Right lung (tissue), 2 donors: ENCODE measurements at regions not wholly inside any gene's neighbourhood (a gene's known extent, or its start where the extent isn't known, plus 50 kb on each side); places are given as distances from the start of the nearest gene placed in this dataset.

Experiments used
- DNase-seq, 2 donors: peaks; one replicate each; pipeline ENCODE4 v3.0.0-alpha.2; 2013

GRCh38 chr6:134740027-134740373 is 209.9 kb downstream of the ALDH8A1 start:
- DNase-seq: no peak

GRCh38 chr6:134739299-134740026 is 210.4 kb downstream of the ALDH8A1 start:
- DNase-seq: no peak

GRCh38 chr6:134738211-134738885 is 211.6 kb downstream of the ALDH8A1 start:
- no peak for DNase-seq

GRCh38 chr6:134735461-134735860 is 214.4 kb downstream of the ALDH8A1 start:
- DNase-seq: no peak

- DNase-seq: no peak
These were observed 215.5 kb downstream of the ALDH8A1 start for GRCh38 chr6:134734312-134734869.

DNA sequence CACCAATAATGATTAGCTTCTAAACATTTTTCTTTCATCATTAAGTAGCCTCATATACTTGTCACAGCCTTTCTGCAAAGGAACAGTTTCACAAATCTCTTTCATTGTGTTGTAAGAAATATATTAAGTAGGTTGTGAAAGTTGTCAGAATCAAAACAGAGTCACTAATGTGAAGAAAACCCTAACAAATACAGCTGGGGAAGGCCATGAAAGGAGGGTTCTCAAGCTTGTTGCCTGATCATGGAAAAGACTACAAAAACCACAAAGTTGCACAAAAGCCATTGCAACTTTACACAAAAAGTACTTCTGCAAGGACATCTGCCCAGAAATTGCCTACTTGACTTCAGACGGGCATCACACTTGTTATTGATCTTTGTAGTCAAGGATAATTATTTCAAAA is 216.1 kb downstream of the ALDH8A1 start:
- no peak for DNase-seq

- no peak for DNase-seq
These were observed 217.1 kb downstream of the ALDH8A1 start for GRCh38 chr6:134732763-134733162.

- no peak for DNase-seq
These were observed 218.3 kb downstream of the ALDH8A1 start for GRCh38 chr6:134731615-134732014.

DNA sequence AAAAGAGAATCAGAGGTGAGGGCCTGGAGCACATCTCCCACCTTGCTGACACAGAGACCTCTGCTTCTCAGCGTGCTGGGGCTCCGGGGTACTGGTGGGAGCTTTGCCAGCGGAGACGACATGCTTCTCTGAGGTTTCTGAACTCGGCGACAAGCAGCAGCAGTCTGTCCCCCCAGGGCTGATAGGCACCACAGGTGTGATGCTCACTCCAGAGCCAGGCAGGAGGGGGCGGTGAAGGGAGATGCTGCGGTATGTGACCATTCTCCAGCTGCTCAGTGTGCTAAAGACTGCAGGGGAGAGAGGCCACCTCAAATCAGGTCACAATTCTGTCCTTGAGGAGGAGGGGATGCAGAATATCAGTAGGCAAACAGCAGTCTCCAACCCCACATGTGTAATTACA is 219.9 kb downstream of the ALDH8A1 start:
- DNase-seq: no peak

- no peak for DNase-seq
These were observed 220.3 kb downstream of the ALDH8A1 start for GRCh38 chr6:134729561-134729960.

DNA sequence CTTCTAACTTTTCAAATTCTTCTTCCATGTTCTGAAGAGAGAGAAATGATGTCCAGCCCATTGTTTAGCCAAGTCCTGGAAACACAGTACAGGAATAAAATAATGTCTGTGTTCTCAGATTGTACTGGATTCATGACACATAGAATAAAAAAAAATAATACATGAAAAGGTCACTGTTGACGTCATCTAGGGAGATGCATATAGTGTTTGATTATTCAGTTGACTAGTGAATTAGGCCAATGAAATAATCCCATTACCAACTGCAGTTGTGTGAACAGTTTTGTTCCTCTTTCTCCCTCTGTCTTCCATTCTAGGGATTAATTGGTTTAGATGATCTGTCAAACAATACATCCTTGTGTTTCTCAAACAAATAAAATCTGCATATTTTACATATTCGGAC is 222.8 kb downstream of the ALDH8A1 start:
- DNase-seq: no peak

GRCh38 chr6:134725590-134725989 is 224.3 kb downstream of the ALDH8A1 start:
- DNase-seq: no peak

GRCh38 chr6:134724771-134725340 is 225.0 kb downstream of the ALDH8A1 start:
- peak; percentile 42 to 57 for DNase-seq

GRCh38 chr6:134723081-134723871 is 226.6 kb downstream of the ALDH8A1 start:
- no peak for DNase-seq

GRCh38 chr6:134722200-134722870 is 227.6 kb downstream of the ALDH8A1 start:
- no peak for DNase-seq

DNA sequence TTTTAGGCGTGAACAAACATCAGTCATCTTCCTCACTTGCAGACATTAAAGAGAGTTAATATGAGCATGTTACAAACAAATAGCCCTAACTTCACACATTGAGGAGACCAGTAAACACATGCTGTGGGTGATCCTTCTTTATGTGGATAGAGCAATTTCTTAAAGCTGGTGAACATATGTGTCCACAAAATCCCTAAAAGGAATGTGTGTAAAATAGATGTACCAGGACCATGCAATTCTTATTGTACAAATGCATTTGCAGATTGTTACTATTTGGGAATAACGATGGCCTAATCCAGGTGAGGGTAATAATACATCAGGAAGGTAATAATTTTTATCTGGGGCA is 228.9 kb downstream of the ALDH8A1 start:
- no peak for DNase-seq

DNA sequence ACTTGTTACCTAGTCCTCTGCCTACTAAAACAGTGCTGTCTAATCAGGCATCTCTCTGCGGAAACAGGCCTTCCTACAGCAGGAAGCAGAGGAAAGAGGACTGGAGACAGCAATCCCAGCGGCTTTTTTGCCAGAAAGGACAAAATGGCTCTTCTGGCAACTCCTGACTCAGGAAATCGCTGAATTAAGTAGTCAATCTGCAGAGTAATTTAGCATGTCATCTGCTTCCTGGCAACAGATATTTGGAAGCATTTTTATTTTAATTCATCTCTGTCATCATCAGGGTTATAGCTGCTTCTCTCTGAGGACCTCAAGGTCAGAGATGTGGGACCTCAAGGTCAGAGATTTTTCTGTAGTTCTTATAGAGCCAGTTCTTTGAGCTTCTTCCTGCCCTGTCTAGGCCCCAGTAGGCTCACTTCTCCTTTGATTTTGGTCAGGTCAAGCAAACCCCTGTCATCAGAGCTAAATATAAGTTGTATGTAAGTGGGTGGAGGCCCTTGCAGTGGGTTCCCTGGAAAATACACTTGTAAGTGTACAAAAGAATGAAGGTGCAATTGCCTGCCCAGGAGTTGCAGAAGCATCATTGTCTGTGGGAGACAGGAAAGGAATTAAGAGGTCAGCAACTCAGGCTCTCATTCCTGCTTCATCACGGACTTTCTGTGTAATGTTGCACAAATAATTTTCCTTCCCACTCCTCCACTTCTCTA is 229.4 kb downstream of the ALDH8A1 start:
- DNase-seq: no peak

- no peak for DNase-seq
These were observed 230.0 kb downstream of the ALDH8A1 start for GRCh38 chr6:134719911-134720310.

- no peak for DNase-seq
These were observed 230.6 kb downstream of the ALDH8A1 start for GRCh38 chr6:134719286-134719685.

DNA sequence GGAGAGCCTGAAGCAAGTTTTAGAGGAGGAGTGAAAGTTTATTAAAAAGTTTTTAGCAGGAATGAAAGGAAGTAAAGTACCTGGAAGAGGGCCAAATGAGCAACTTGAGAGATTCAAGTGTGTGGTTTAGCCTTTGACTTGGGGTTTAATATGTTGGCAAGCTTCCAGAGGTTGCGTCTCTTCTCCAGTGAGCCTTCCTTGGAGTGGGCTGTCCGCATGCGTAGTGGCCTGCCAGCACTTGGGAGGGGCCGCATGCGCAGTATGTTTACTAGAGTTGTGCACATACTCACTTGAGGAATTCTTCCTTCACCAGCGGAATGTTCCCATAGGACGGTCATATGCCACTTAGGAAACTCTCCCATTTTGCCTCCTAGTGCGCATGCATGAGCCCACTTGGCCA is 235.2 kb downstream of the ALDH8A1 start:
- peak; percentile 42 to 46 for DNase-seq

DNA sequence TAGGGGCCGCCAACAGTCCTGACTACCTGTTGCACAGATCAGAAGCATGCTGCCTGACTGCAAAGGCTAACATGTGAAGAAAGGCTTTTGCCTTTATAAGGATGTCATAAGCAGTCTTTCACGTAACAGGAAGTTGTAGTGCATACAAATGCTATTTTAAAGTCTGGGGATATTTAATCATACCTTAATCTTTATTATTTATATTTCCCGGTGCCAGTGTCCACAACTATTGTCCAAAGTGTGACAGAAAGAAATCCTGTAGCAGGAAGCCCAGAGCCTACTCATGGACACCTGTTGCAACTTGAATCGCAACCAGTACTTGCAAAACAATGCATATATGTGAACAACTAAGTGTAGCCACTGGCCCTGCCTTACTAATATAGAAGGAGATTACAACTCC is 235.8 kb downstream of the ALDH8A1 start:
- DNase-seq: no peak
